GM12892 (cell line): ENCODE measurements at regions not wholly inside any gene's neighbourhood (a gene's known extent, or its start where the extent isn't known, plus 50 kb on each side); places are given as distances from the start of the nearest gene placed in this dataset.
"Not testable (repeated sequence)": the region's sequence is repeated elsewhere in the genome, so short reads cannot be mapped to it uniquely, and the experiment has no call there.

Source experiments
- POLR2A ChIP-seq: IDR thresholded peaks from 2 replicates; pipeline ENCODE4 v1.6.1; 2011; ENCODE audit warnings: low read depth, low read length, control low read depth
- TAF1 ChIP-seq: IDR thresholded peaks from 2 replicates; pipeline ENCODE4 v1.6.1; 2011; ENCODE audit warnings: low read depth, mild to moderate bottlenecking, control low read depth, low read length, borderline replicate concordance

GRCh38 chr5:162621726-162622263, 554.2 kb downstream of the GABRG2 start:
- TF ChIP-seq POLR2A, TAF1: not testable (repeated sequence)
